ENCODE measurements at regions not wholly inside any gene's neighbourhood (a gene's known extent, or its start where the extent isn't known, plus 50 kb on each side); places are given as distances from the start of the nearest gene placed in this dataset.

DNA sequence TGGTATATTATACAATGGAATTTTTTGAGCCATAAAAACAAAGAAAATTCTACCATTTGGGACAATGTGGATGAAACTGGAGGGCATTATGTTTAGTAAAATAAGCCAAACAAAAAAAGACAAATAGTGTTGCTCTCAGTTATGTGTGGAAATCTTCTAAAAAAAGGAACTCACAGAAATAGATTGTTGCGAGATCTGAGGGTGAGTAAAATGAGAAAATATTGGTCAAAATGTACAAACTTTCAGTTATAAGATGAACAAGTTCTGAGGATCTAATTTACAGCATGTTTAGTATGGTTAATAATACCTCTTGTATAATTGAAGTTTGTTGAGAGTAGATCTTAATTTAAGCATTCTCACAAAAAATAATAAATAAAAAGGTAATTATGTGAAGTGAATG is 291.2 kb downstream of the KIF20B start:
- no peak overlapping the region for H2AFZ ChIP-seq (ENCODE audit: low read length)
- in situ Hi-C loops (cut with HindIII; ENCODE audit: extremely low pct_ligation_motif_present, low pct_unique_long_range_greater_than_20kb), result no loop called here

More for the DNA sequence above, 291.2 kb downstream of the KIF20B start:
- ChIA-PET POLR2A (no interaction called here), CTCF (ENCODE audit: low intra/inter-chr PET ratio, low total read pairs) (no interaction called here)
- H3K27me3 ChIP-seq (ENCODE audit: control insufficient read depth in 1 of 2, insufficient read depth in 2 of 2, low read length in 2 of 2), result no peaks in the 10 kb centered on the region
- no peak for DNase-seq (ENCODE audit: low spot score)
- H3K36me3 ChIP-seq (replicated peaks in 1 of 2; ENCODE audit: control insufficient read depth in 1 of 2, insufficient read depth in 2 of 2, low read length in 2 of 2), result no peaks in the 10 kb centered on the region
- 0% methylated on average over 1 of the region's 1 CpG for WGBS (ENCODE audit: low lambda C conversion rate)
- no peak overlapping the region for H3K27ac ChIP-seq (ENCODE audit: extremely low read length, insufficient read depth, low read length)
- no peaks in the 10 kb centered on the region for H3K79me2 ChIP-seq (ENCODE audit: insufficient read depth, low read length)
- no peaks in the 10 kb centered on the region for H3K9me3 ChIP-seq (ENCODE audit: low read length)
- H4K20me1 ChIP-seq (ENCODE audit: insufficient read depth, low read length), result no peaks in the 10 kb centered on the region
- TF ChIP-seq THAP11 (CRISPR knock-in tag; IDR thresholded peaks at IDR 0.05) (no peak), ZNF260 (CRISPR knock-in tag; IDR thresholded peaks at IDR 0.05; ENCODE audit: borderline replicate concordance, low read depth) (no peak), NRL (CRISPR knock-in tag; IDR thresholded peaks at IDR 0.05; ENCODE audit: borderline replicate concordance) (no peak), IRX3 (CRISPR knock-in tag; IDR thresholded peaks at IDR 0.05; ENCODE audit: borderline replicate concordance, low read depth) (no peak), SIX1 (CRISPR knock-in tag; IDR thresholded peaks at IDR 0.05; ENCODE audit: borderline replicate concordance) (no peak), SNAI1 (CRISPR knock-in tag; IDR thresholded peaks at IDR 0.05; ENCODE audit: borderline replicate concordance) (no peak), ZNF761 (CRISPR knock-in tag; conservative IDR thresholded peaks at IDR 0.05) (no peak), KLF6 (CRISPR knock-in tag; IDR thresholded peaks at IDR 0.05) (no peak), ZBTB8A (CRISPR knock-in tag; IDR thresholded peaks at IDR 0.05; ENCODE audit: borderline replicate concordance, low read depth) (no peak), ZNF124 (CRISPR knock-in tag; IDR thresholded peaks at IDR 0.05) (no peak), SP140L (CRISPR knock-in tag; IDR thresholded peaks at IDR 0.05; ENCODE audit: borderline replicate concordance) (no peak), NR2C2 (CRISPR knock-in tag; IDR thresholded peaks at IDR 0.05; ENCODE audit: borderline replicate concordance) (no peak), NR2F1 (CRISPR knock-in tag; IDR thresholded peaks at IDR 0.05) (no peak), SRSF1 (optimal IDR thresholded peaks at IDR 0.05; ENCODE audit: low read depth, low read length) (no peak)
- TF ChIP-seq, protein P1, sequence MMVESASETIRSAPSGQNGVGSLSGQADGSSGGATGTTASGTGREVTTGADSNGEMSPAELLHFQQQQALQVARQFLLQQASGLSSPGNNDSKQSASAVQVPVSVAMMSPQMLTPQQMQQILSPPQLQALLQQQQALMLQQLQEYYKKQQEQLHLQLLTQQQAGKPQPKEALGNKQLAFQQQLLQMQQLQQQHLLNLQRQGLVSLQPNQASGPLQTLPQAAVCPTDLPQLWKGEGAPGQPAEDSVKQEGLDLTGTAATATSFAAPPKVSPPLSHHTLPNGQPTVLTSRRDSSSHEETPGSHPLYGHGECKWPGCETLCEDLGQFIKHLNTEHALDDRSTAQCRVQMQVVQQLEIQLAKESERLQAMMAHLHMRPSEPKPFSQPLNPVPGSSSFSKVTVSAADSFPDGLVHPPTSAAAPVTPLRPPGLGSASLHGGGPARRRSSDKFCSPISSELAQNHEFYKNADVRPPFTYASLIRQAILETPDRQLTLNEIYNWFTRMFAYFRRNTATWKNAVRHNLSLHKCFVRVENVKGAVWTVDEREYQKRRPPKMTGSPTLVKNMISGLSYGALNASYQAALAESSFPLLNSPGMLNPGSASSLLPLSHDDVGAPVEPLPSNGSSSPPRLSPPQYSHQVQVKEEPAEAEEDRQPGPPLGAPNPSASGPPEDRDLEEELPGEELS (CRISPR knock-in tag; IDR thresholded peaks at IDR 0.05), result no peak
- TF ChIP-seq, protein P2, sequence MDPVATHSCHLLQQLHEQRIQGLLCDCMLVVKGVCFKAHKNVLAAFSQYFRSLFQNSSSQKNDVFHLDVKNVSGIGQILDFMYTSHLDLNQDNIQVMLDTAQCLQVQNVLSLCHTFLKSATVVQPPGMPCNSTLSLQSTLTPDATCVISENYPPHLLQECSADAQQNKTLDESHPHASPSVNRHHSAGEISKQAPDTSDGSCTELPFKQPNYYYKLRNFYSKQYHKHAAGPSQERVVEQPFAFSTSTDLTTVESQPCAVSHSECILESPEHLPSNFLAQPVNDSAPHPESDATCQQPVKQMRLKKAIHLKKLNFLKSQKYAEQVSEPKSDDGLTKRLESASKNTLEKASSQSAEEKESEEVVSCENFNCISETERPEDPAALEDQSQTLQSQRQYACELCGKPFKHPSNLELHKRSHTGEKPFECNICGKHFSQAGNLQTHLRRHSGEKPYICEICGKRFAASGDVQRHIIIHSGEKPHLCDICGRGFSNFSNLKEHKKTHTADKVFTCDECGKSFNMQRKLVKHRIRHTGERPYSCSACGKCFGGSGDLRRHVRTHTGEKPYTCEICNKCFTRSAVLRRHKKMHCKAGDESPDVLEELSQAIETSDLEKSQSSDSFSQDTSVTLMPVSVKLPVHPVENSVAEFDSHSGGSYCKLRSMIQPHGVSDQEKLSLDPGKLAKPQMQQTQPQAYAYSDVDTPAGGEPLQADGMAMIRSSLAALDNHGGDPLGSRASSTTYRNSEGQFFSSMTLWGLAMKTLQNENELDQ (CRISPR knock-in tag; IDR thresholded peaks at IDR 0.05; ENCODE audit: borderline replicate concordance), result no peak
- TF ChIP-seq, protein P3, sequence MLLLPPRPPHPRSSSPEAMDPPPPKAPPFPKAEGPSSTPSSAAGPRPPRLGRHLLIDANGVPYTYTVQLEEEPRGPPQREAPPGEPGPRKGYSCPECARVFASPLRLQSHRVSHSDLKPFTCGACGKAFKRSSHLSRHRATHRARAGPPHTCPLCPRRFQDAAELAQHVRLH (CRISPR knock-in tag; IDR thresholded peaks at IDR 0.05; ENCODE audit: borderline replicate concordance, low read depth), result no peak
- TF ChIP-seq, protein P4, sequence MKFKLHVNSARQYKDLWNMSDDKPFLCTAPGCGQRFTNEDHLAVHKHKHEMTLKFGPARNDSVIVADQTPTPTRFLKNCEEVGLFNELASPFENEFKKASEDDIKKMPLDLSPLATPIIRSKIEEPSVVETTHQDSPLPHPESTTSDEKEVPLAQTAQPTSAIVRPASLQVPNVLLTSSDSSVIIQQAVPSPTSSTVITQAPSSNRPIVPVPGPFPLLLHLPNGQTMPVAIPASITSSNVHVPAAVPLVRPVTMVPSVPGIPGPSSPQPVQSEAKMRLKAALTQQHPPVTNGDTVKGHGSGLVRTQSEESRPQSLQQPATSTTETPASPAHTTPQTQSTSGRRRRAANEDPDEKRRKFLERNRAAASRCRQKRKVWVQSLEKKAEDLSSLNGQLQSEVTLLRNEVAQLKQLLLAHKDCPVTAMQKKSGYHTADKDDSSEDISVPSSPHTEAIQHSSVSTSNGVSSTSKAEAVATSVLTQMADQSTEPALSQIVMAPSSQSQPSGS (CRISPR knock-in tag; IDR thresholded peaks at IDR 0.05), result no peak
- no peak overlapping the region for H3K4me2 ChIP-seq (ENCODE audit: low read depth, low read length)
- no peak for ATAC-seq
- H3K4me1 ChIP-seq (ENCODE audit: insufficient read depth, low read length), result no peaks in the 10 kb centered on the region
- intact Hi-C loops (cut with micrococcal nuclease; ENCODE audit: unreplicated experiment), result no loop called here
- H3K9ac ChIP-seq (ENCODE audit: insufficient read depth, low read depth, low read length), result no peak overlapping the region
- no TSS peak for BruUV-seq (replicated peaks)
- FAIRE-seq, result no peak
- no peak overlapping the region for H3K4me3 ChIP-seq (replicated peaks in 1 of 3; ENCODE audit: insufficient read depth in 1 of 3, low read depth in 2 of 3, low read length in 3 of 3)

Measured in HepG2 (cell line).